GM18868 (cell line): ENCODE measurements at regions not wholly inside any gene's neighbourhood (a gene's known extent, or its start where the extent isn't known, plus 50 kb on each side); places are given as distances from the start of the nearest gene placed in this dataset.
"Not testable (repeated sequence)": the region's sequence is repeated elsewhere in the genome, so short reads cannot be mapped to it uniquely, and the experiment has no call there.

Source experiments
- ATAC-seq: cut with Tn5 transposase; IDR thresholded peaks from one replicate; pipeline ENCODE4 v1.9.1; 2021; ENCODE audit warnings: mild to moderate bottlenecking, moderate library complexity; ENCODE audit not compliant: unreplicated experiment

DNA sequence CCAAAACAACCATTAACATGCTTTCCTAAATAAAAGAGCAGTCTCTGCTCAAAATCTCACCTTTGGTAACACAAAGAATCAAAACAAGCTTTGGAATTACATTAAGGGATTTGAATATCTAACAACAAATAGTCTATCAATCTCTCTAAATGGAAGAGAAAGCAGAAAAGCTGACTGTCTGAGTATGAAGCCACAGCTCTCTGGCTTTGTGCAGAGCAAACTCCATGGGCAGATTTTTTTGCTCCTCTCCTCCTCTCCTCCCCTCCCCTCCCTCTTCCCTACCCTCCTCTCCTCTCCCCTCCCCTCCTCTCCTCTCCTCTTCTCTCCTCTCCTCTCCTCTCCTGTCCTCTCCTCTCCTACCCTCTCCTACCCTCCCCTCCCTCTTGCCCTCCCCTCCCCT lies 329.5 kb upstream of the ETAA1 start:
- ATAC-seq = no peak

DNA sequence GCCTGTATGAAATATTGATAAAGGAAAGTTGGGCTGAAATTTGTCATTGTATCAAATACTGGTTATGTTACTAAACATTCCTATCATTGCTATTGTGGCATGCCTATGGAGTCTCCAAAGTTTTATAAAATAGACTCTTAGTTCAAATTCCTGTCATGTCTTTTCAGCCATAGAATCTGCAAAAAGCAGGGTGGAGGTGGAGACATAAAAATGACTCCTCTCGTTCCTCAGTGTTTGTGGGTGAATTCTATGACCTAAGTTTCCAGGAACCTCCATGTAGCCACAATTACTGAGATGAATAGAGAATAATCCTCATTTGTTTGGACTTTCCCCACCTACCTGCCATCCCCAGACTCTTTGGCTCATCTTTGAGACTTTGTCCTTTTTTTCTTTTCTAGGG lies 326.3 kb upstream of the ETAA1 start:
- no peak for ATAC-seq

DNA sequence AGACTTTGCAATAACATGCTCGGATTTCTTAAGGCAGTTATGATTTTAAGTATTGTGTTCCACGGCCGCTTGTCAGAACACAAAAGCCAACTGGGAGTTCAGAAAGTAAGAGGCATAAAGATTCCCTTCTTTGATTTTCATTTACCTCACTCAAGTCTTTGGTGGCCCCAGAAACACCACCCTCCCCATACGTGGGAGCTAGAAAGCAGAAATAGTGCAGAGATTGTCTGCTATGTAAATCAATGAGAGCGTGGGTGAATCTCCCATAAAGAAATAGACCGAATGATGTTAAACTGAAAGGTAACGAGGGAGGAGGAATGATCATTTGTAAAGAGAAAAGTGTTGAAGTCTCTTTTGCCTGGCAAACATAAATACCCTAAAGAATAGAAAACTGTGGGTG lies 322.1 kb upstream of the ETAA1 start:
- no peak for ATAC-seq

DNA sequence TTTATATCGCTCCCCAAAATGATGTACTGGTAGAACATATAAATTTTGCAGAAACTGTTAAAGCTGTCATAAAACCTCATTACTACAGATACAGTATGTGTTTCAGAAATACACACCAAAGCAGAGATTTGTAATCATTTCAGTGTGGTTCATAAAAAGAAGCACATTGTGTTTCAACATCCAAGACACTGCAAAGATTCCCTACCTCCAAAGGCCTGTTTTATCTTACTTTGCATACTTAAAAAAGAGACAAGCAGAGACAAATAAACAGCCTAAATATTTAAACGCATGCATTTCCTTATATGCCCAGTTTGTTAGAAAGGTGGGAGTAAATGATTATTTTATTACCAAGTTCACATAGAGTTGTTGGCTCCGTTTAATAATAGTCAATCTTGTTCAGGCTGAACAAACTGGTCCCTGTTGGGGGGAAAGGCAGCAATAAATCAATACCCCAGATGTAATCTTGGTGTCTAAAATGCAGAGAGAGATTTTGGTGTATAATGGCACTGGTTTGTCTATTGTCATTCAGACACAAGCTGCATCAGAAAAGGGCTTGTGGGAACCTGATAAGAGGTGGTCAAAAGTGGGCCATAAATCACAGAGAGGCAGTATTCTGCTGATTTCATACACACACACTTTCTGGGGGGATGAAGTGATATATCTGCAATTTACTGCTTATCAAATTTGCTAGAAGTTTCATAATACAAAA lies 321.4 kb upstream of the ETAA1 start:
- no peak for ATAC-seq

DNA sequence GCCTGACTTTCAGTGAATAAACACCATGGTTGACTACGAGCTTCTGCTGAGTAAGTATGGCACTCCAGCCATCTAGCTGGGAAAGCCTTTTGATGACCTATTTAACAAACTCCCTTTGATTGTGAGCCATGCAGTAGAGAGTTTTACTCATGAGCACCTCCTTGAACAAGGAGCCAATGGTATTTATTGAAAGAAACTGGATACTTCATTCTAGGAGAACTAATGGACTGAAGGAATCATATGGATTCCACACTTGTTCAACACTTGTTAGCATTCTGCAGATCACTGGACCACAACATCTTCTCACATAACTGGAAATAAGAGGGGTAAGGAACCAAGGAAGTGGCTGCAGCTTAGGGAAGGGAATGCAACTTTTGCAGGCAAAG lies 320.9 kb upstream of the ETAA1 start:
- no peak for ATAC-seq

DNA sequence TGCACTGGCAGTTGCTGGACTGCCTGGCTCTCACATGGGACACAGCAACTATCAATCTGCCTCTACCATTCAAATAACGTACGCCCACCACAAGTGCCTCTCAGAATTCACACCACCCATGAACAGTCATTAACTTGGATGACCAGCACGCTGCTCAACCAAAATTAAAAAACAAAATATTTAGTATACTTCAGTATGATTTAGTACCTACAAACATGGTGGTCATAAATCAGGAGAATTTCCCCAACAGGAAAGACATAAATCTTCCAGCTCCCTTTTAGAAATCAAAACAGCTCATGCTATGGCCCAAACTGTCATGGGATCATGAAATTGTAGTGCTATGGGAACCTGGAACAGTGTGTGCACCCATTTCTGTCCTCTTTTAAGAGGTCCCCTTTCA lies 317.4 kb upstream of the ETAA1 start:
- no peak for ATAC-seq

DNA sequence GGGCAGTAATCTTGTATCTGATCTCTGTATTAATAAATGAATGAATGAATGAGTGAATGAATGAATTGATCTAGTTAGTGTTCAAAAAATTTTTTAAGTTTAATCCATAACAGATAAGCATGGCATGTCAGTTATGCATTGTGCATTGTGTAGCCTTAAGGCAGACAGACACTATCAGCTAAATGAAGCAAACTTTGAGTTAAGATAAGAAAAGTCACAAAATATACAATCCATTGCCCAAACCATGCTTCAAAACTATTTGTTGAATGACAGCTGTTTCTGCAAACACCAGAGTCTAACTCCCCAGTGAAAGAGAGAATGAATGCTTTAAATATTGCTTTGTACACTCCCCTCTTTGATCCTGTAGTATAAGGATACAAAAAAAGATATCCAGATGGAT lies 314.3 kb upstream of the ETAA1 start:
- no peak for ATAC-seq

DNA sequence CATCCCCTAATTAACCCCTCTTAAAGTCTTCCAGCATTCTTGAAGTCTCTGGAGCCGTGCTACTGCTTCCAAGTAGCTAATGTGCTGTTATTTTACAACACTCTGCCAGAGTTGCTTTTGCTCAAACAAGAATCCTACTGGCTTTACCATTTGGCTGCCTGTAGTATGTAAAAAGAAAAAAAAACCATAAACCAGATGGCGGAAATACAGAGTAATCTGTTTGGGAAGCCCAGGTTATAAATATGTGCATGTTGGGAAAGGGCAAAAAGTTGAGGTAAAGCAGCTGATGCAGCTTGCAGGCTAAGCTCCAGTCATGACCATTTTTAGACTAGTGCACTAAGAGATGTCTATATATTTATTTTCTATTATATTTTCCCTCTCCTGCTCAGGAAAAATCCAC lies 313.2 kb upstream of the ETAA1 start:
- ATAC-seq = no peak

DNA sequence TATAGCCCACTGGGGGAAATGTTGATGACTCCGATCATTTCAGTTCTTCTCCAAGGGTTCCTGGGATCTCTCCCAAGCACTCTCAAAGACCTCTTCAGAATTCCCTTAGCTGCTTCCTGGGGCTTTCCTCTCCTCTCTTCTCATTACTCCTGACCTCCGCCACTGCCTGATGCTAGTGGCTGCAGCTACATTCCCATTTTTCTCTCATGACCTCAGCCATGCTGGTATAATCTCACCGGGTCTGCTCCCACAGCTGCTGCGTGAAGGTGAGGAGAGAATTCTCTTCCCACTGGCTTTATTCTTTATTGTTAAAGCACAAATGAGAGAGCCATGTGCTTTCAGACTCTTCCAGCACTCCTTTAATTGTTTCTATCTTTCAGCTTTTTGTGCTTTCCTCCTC lies 312.0 kb upstream of the ETAA1 start:
- no peak for ATAC-seq

DNA sequence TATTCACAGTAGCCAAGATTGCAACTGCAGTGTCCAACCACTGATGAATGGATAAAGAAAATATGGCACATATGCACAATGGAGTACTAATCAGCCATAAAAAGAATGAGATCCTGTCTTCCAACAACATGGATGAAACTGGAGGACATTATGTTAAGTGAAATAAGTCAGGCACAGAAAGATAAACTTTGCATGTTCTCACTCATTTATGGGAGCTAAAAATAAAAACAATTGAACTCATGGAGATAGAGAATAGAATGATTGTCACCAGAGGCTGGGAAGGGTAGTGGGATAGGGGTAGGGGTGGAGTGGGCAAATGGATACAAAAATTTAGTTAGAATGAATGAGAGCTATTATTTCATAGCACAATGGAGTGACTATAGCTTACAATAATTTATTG lies 305.5 kb upstream of the ETAA1 start:
- ATAC-seq = no peak

DNA sequence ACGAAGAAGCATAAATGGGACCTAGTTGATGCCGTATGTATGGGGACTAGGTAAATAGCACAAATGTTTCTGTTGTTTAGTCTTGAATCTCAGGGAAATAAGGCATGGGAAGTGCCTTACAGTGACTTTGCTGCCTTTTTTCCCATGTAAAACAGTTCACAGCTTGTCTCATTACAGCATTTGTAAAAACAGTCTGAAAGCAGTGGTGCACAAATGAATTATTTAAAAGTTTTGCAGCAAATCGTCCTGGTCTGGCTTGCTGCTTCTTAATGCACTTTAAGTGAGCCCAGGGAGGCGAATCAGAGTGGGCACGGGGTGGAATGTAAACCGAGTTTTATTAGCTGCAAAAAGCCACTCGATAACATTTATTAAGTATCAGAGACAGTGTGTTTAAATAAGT lies 302.0 kb upstream of the ETAA1 start:
- no peak for ATAC-seq

DNA sequence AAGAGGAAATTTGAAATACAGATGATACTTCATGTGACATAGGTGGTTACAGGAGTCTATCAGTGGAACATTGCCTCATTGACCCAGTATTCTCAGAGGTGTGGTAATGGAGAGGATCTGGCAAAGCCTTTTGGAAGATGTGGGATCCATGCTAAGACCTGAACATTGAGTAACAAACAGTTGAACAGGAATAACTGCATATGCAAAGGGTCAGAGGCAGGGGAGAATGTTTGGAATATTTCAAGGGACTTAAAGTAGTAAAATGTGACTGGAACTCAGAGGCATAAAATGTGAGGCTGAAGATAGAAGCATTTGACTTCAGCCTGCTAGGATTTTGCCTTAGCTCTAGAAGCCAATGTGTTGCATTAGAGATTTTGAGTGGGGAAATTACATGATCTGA lies 300.2 kb upstream of the ETAA1 start:
- no peak for ATAC-seq

DNA sequence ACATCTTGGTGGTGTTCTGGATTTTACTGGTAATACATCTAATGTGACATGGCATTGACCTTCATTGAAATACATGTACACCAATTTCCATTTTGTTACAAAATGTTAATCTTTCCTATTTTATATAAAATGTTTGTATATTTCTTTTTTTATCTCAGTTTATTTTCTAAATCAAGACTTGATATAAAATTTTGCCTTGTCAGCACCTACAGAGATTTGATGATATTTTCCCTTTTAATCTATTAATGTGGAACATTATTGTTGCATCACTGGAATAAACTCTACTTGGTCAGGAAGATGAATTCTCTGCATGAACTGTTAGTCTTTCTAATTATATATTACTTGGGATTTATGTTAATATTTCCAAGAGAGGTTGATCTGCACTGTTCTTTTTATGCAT lies 294.0 kb upstream of the ETAA1 start:
- ATAC-seq = no peak

DNA sequence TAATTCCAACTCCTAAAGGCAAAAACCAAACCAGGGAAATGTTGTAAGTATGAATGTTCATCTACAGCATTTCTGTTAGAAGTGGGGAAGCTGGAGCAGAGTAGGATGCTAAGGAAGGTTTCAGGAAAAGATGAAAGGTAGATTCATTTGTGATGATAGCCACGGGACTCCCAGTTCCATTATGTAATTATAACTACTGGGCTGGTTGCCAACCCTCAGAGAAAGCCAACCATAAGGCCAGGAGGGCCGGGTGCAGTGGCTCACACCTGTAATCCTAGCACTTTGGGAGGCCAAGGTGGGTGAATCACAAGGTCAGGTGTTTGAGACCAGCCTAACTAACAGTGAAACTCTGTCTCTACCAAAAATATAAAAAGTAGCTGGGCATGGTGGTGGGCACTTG lies 288.9 kb upstream of the ETAA1 start:
- ATAC-seq = no peak

DNA sequence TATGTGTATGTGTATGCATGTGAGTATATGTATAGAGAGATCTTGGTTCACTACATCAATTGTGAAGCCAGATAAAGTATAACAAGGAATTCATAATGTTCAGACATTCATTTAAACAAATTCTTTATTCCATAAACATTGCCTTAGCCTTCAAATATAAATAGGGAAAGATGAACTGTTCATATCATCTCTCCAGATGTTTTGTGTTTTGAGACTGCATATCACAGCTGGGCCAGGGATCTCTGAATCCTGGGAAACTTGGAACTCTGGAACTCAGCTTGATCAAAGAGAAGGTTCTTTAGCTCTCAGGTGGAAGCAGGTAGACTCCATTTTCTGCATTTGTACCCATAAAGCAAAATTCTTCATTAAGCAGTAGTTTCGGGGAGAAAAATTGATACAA lies 272.6 kb upstream of the ETAA1 start:
- no peak for ATAC-seq

DNA sequence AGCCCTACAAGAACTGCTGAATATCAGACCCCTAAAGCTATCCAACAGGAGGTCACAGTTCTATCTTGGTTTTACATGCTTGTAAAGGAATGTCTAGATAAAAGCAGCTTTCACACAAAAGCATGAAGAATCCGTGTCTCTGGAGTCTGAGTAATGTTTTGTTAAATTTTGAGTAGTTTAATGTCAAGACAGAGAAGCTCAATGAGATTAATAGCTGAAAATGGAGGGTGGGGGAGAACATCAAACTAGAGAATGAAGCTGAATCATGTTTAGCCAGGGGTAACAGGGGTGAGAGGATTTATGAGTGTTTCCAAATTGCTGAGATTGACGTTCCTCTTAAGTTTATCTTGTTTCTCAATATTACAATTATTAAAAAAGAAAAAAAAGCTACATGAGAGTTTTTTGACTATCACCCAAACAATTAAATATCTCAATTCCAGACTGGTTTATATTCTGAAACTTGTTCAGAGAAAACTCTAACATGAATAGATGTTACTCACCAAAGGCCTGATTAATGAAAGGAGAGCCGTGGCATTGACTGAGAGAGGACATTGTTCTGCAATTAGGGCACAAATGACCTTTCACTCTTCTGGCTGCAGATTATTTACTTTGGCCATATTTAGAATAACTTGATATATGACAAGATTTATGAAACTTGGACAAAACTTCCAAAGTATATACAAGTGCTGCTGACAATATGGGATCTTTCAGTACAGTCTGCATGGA lies 266.4 kb upstream of the ETAA1 start:
- ATAC-seq = no peak

DNA sequence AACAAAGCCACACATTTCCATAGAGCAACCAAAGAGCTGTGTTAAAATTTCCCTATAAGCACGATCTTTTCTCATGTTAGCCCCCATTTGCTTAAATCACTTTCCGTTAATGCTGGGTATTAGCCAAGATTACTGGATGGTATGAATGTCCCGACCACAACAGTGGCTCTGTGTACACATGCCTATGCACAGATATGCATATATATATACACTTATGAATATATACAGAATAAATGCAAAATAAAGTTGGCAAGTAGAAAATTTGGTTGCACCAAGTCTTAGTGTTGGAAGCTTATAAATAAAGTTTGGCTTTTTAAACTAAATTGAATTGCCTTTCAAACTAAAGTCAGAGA lies 265.9 kb upstream of the ETAA1 start:
- ATAC-seq = no peak

DNA sequence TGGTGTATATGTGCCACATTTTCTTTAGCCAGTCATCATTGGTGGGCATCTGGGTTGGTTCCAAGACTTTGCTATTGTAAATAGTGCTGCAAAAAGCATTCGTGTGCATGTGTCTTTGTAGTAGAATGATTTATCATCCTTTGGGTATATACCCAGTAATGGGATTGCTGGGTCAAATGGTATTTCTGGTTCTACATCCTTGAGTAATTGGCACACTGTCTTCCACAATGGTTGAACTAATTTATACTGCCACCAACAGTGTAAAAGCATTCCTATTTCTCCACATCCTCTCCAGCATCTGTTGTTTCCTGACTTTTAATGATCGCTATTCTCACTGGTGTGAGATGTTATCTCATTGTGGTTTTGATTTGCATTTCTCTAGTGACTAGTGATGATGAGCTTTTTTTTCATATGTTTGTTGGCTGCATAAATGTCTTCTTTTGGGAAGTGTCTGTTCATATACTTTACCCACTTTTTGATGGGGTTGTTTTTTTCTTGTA lies 264.6 kb upstream of the ETAA1 start:
- not testable (repeated sequence) for ATAC-seq

DNA sequence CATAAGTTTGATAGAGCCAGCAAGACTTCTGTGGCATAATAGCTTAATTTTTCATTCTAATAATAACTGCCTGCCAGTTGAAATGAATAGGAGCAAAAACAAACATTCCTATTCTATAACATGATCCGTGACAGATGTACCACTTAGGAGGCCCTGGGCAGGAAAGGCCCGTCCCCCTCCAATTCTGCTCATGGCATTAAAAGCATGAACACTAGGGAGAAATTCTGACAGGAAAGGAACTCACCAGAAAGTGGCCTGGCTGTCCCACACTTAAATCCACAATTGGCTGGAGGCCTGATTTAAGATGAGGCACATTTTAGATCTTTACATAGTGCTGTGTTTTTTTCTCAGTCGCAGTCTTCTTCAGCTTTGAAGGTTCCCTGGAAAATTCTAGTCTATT lies 261.9 kb upstream of the ETAA1 start:
- no peak for ATAC-seq

DNA sequence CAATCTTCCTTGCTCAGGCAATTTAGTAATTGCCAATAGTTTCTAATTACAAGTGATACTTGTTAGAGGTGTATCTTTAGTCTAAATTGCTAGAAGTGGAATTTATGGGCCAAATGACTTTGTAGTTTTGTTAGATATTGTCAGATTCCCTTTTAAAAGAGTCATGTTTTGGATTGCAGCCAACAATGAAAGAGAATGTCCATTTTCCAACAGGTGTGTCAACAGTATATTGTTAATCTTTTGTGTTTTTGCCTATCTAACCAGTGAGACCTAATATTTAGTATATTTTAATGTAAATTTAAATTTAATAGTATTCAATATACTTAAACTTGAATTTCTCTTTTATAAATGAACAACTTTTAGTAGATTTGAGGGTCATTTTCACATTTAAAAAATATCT lies 259.4 kb upstream of the ETAA1 start:
- no peak for ATAC-seq

DNA sequence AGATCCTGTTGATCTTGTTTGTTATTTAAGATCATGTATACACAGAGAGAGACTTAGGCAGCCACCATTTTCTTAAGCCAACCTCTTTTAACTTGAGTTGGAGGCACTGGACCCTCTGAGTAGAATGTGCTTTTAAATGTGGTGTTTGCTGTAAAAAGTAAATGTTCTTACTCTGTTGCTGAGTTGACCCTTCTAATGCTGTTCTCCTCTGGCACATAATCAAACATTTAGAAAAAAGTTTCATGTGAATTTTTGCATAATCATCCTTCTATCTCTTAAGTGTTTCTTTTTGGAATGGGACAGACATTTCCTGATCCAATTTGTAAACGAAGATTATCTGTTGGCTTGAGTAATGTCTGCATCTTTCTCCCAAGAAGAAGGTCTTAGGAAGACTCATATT lies 255.1 kb upstream of the ETAA1 start:
- no peak for ATAC-seq

DNA sequence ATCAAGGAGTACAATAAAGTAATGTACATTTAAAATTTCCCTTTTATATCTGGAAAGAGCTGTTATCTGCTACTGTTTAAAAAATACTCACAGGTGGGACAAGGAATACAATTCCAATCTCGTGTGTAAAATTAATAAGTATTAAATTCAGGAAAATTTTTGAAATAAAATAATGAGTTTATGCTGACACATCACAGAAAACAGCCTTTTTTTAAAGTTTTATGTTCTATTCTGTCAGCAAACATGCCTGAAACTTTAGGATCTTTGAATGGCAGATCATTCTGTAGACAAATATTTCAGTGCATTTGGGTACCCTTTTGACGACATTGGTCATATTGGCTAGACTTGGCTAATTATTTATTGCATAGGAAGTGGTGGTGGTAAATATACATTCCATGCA lies 254.4 kb upstream of the ETAA1 start:
- ATAC-seq = no peak

DNA sequence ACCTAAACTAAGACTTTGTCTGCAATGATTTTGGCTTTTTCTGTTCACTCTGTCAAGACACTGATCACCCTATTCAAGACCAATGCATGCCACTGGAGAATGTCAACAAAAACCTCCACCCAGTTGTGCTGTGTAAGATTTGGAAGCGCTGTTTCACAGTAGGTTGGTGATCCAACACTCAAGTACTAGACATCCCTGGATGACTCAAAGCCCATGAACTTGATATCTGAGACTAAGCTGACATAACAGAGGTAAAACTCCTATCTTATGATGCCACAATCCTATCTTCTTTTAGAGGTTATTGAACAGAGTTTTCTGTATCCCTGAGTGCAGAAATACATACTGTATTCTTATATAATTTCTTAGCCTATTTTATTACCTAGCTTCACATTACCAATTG lies 251.3 kb upstream of the ETAA1 start:
- ATAC-seq = no peak
